ENCODE measurements at regions not wholly inside any gene's neighbourhood (a gene's known extent, or its start where the extent isn't known, plus 50 kb on each side); places are given as distances from the start of the nearest gene placed in this dataset.

- DNase-seq (ENCODE audit: low read depth in 2 of 2): no peak
These were observed 247.9 kb downstream of the BAMBI start for GRCh38 chr10:28925121-28925663.

DNA sequence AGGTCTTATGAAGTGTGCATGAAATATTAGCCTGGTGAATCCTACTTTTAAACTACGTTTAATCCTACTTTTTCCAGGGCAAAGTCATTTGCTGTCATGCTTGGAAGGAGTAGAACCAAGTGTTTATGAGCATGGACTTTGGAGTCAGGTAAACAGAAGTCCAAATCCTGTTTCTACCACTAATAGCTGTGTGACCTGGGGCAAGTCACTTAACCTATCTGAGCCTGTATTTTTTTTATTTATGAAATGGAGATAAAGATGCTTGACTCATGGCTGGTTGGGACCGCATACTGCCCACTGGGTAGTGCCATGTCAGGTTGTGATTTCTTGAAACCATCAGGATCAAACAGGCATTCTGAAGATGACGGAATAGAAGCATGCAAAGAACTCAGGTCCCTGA is 249.6 kb downstream of the BAMBI start:
- DNase-seq (ENCODE audit: low read depth in 2 of 2): no peak

- no peak for DNase-seq (ENCODE audit: low read depth in 2 of 2)
These were observed 251.2 kb downstream of the BAMBI start for GRCh38 chr10:28928484-28928883.

GRCh38 chr10:28929942-28930341 is 252.6 kb downstream of the BAMBI start:
- DNase-seq (ENCODE audit: low read depth in 2 of 2): no peak

GRCh38 chr10:28930514-28931495 is 253.5 kb downstream of the BAMBI start:
- no peak for DNase-seq (ENCODE audit: low read depth in 2 of 2)

- DNase-seq (ENCODE audit: low read depth in 2 of 2): no peak
These were observed 257.7 kb downstream of the BAMBI start for GRCh38 chr10:28935061-28935460.

DNA sequence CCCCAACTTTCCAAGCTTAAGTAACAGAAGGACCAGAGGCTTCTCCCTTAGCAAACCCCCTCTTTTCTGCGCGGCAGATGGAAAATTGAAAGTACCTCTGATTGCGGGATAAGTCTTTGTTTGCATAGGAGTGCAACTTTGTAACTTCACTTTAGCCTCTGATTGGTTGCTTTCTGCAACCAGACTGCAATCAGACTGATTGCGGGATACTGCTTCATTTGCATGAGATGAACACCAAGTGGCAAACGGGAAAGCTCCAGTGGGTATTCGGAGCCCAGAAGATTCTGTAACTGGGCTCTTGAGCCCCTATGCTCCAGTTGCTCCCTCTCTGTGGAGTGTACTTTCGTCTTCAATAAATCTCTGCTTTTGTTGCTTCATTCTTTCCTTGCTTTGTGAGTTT is 260.6 kb downstream of the BAMBI start:
- DNase-seq (ENCODE audit: low read depth in 2 of 2): no peak

DNA sequence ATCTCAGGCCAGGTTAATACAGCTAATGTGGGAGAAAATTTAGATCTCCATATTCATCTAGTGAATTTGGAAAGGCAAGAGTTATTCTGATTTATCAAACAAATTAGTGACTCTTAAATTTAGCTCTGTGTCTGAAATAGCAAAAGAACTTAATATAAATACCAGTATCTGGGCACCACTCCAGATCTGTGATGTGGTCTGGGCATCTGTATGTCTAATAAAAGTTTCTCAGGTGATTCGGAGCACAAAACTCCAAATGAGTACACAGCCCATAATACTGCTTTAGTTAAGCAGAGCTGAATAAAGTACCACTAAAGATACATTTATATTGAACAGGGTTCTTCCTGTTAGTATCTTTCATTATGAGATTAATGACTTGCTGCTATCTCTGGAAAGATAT is 261.4 kb downstream of the BAMBI start:
- DNase-seq (ENCODE audit: low read depth in 2 of 2): no peak

DNA sequence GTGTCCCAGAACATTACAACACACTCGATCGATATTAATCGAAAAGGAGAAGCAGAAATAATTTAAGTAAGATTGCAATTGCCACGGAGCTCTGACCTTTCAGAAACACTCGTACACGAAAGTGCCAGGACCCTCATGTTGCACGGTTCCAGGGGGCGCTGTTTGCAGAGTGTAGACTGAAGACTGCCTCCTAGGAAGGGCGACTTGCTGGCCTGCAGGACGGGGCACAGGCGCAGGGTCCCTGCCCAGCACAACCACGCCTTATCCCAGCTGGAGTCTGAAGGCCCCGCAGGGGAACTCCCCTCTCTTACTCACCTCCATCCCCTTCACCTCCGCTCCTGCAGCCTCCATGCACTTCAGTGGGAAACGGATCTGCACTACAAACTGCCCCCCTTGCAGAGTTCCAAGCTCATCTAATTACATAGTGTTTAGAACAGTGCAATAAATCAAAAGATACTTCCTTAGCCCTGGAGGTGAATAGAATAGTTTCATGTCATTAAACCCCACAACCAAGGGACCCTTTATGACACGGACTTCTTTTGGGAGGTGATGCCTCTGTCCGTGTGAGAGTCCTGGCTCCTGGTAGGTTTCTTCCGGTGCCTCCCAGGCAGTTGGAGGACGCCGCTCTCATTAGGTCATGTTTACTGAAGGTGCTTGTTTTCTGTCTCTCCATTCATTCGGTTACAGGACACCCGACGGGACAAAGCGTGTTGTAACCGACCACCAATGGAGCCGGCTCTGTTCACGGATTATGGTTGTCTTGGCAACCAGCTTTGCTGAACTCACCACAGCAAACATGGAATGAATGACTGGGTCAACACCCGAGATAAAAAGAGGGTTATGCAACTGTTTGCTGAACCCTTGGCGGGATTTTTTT is 262.2 kb downstream of the BAMBI start:
- DNase-seq (ENCODE audit: low read depth in 2 of 2): no peak

DNA sequence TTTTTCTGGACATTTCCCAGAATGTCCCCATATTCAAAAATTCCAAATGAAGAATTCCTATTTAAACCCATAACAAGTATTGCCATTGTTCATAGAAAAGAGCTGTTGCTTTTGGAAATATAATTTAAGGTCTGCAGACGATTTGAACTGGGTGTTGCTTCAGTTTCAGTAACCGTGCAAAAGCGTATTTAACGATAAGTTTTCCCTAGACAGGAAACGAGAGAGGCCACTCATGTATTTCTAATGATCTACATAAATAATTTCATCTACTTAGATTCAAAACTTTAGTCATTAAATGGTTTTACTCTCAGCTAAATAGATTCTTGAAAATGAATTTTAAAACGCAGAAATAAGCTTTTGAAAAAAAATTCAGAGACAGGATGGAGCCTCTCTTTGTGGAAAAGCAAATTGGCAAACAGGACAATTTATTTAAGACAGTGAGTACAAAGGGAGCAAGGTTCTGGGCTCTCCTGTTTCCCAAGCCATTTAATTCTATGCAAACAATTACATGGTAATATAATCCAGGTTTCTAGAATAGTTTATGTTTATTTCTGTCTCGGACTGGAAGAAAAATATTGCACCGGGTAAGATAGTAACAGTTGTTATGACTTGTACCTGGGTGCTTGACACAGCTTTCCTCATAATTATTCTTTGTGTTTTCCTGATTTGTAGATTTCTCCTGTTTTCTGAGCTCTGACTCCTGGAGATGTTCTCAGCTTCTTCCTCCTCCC is 263.0 kb downstream of the BAMBI start:
- no peak for DNase-seq (ENCODE audit: low read depth in 2 of 2)

DNA sequence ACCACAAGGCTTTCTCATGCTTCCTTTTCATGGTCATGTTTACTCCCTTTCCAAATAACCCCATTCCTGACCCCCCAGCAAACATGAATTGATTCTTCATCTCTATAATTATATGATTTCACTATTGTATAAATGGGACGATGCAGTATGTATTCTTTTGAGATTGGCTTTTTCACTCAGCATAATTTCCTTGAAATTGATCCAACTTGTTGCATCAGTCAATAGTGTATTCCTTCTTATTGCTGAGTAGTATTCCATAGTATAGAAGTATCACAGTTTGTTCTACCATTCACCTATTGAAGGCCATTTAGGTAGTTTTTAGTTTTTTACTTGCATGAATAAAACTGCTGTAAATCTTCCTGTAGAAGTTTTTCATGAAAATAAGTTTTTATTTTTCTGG is 264.7 kb downstream of the BAMBI start:
- DNase-seq (ENCODE audit: low read depth in 2 of 2): no peak

- no peak for DNase-seq (ENCODE audit: low read depth in 2 of 2)
These were observed 268.6 kb downstream of the BAMBI start for GRCh38 chr10:28945959-28946358.

GRCh38 chr10:28946479-28946878 is 269.2 kb downstream of the BAMBI start:
- no peak for DNase-seq (ENCODE audit: low read depth in 2 of 2)

- no peak for DNase-seq (ENCODE audit: low read depth in 2 of 2)
These were observed 269.9 kb downstream of the BAMBI start for GRCh38 chr10:28947171-28947570.

DNA sequence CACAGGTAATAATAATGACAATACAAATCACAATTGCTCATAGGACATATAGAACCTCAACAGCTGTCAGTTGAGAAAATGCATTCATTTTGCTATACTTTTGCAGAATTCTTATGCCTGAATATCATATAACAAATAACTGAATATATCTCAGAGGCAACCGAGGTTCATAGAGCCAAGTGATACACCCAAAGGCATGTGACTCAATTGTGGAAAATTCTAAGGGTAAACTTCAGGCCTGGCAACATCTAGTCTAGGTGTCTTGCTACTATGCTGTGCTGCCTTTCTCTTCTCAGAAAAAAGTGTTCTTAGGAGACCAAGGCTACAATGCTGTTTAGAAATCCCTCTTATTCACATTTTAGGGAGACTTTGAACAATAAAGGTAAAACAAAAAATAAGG is 270.7 kb downstream of the BAMBI start:
- no peak for DNase-seq (ENCODE audit: low read depth in 2 of 2)

DNA sequence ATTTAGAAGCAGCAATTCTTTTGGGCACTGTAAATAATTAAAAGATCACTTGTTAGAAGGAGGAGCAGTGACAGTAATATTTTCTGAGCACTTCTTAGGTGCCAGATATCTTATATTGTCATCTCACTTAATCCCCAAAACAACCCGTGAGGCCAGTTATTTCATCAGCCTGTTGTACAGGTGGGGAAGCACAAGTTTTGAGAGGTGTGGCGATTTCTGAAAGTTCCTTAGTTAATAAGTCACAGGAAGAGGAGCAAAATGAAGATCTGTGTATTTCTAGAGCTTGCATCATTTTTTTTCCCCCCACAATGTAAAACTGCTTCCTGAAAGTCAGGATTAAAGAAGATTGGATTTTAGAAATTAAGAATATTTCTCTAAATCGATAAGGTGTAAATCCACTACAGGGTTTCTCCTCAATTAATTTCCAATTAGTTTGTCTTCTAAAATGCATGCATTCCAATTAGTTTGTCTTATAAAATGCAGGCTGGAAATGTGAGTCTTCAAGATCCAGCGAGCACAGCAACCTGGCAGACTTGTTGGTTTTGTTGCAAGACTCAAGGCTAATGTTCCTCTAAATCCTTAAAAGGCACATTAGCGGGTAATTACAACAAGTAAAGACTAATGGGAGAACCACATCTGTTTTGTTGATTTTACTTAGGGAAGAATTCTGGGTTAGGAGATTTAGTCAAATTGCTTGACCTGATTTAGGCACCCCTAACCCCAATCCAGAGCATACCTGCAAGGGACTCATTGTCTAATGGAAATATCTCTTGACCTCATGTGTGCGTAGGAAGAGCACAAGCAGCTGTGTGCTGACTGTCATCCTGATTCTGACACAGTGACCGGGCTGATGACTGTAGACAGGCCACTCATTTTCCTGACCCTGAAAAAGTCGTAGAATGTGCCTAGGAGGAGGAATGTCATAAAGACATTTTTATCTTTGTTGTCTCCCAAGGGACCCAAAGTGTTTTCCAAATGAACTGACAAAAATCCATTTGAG is 272.0 kb downstream of the BAMBI start:
- no peak for DNase-seq (ENCODE audit: low read depth in 2 of 2)

GRCh38 chr10:28951484-28951883 is 274.2 kb downstream of the BAMBI start:
- DNase-seq (ENCODE audit: low read depth in 2 of 2): no peak

DNA sequence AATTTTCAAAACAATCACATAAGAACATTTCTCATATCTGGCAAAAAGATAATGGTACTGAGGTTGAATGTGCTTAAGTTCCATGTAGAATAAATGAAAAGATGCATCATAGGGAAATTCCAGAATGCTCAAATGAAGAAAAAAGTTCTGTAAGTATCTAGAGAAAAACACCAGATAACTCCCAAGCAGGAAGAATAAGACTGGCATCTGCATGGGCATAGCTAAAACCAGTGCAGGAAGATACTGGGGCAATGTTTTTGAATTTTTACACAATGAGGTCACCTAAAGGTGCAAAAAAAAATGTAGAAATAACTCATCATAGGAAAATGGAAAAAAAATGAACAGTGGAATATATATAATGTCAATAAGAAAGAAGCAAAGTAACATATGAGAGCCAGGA is 275.2 kb downstream of the BAMBI start:
- no peak for DNase-seq (ENCODE audit: low read depth in 2 of 2)

DNA sequence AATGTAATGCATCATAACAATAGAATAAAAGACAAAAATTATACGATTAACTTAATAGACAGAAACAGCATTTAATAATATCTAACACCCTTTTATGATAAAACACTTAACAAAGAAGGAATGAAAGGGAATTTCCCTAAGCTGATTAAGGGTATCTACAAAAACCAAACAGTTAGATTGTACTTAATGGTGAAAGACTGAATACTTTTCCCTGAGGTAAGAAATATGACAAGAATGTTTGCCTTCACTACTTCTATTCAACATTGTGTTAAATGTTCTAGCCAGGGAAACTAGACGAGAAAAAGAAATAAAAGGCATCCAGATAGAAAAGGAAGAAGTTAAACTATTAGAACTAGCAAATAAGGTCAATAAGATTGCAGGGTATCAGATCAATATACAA is 276.9 kb downstream of the BAMBI start:
- DNase-seq (ENCODE audit: low read depth in 2 of 2): no peak

DNA sequence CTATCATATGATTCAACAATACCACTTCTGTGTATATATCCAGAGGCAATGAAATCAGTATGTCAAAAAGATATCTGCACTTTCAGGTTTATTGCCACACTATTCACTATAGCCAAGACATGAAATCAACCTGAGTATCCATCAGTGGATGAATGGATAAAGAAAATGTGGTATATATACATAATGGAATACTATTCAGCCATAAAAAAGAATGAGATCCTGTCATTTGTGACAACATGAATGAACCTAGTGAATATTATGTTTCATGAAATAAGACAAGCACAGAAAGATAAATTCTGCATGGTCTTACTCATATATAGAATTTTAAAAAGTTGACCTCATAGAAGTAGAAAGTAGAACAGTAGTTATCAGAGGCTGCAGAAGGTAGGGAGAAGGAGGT is 281.1 kb downstream of the BAMBI start:
- DNase-seq (ENCODE audit: low read depth in 2 of 2): no peak

Data from stimulated activated CD8-positive, alpha-beta memory T cell treated with anti-CD3 and anti-CD28 coated beads, Interleukin-7, amount 100 ng/mL, for 4 hours (primary cell).